CD4-positive, CD25-positive, alpha-beta regulatory T cell (primary cell): ENCODE measurements at regions not wholly inside any gene's neighbourhood (a gene's known extent, or its start where the extent isn't known, plus 50 kb on each side); places are given as distances from the start of the nearest gene placed in this dataset.

Experiments used
- ATAC-seq, 2 donors: fragments of 150-1000 bp; cut with Tn5 transposase; one replicate each; pipeline ENCODE4 v1.10.0; 2021; ENCODE audit warnings: low read depth in 2 of 2, moderate number of reproducible peaks in 2 of 2, moderate library complexity in 1 of 2
- DNase-seq, 3 donors: peaks; one replicate each; pipeline versions ENCODE4 v3.0.0 to v3.0.0-alpha.2; 2012 to 2022; ENCODE audit warnings: mixed read lengths in 1 of 3
- H3K27ac ChIP-seq: one replicate; pipeline ENCODE4 v1.7.0; 2013; ENCODE audit warnings: mild to moderate bottlenecking, low read length; ENCODE audit not compliant: insufficient read depth, poor library complexity, severe bottlenecking
- H3K27me3 ChIP-seq: one replicate; pipeline ENCODE4 v1.7.0; 2013; ENCODE audit warnings: low read length; ENCODE audit not compliant: control insufficient read depth, insufficient read depth
- H3K36me3 ChIP-seq: one replicate; pipeline ENCODE4 v1.7.0; 2013; ENCODE audit warnings: mild to moderate bottlenecking, low read length, moderate library complexity; ENCODE audit not compliant: control insufficient read depth, insufficient read depth
- H3K4me1 ChIP-seq: 2 replicates; pipeline ENCODE4 v1.7.0; 2013; ENCODE audit warnings: mild to moderate bottlenecking, low read length; ENCODE audit not compliant: insufficient read depth, control insufficient read depth, poor library complexity, severe bottlenecking
- H3K4me3 ChIP-seq: one replicate; pipeline ENCODE4 v1.7.0; 2013; ENCODE audit warnings: low read depth, mild to moderate bottlenecking, low read length, moderate library complexity
- H3K9me3 ChIP-seq, 2 experiments: 1 replicate in 1 of 2; 2 replicates in 1 of 2; pipeline ENCODE4 v1.7.0; 2013; ENCODE audit warnings: low read length in 2 of 2, mild to moderate bottlenecking in 1 of 2, moderate library complexity in 1 of 2; ENCODE audit not compliant: control insufficient read depth in 2 of 2
- H3K27ac Mint-ChIP-seq, 3 donors: one replicate each; pipeline ENCODE4 v1.8.0; 2020 to 2022; ENCODE audit warnings: mild to moderate bottlenecking in 3 of 3, mixed read lengths in 3 of 3, moderate library complexity in 2 of 3
- H3K27me3 Mint-ChIP-seq: one replicate; pipeline ENCODE4 v1.8.0; 2022; ENCODE audit warnings: mild to moderate bottlenecking, mixed read lengths
- H3K36me3 Mint-ChIP-seq: one replicate; pipeline ENCODE4 v1.8.0; 2020; ENCODE audit warnings: mixed read lengths
- H3K4me1 Mint-ChIP-seq, 4 donors: one replicate each; pipeline ENCODE4 v1.8.0; 2020 to 2022; ENCODE audit warnings: mixed read lengths in 4 of 4, mild to moderate bottlenecking in 1 of 4
- H3K4me3 Mint-ChIP-seq, 4 donors: one replicate each; pipeline ENCODE4 v1.8.0; 2020 to 2022; ENCODE audit warnings: mild to moderate bottlenecking in 4 of 4, mixed read lengths in 4 of 4, moderate library complexity in 3 of 4
- H3K9me3 Mint-ChIP-seq, 7 donors: one replicate each; pipeline ENCODE4 v1.8.0; 2020 to 2022; ENCODE audit warnings: mixed read lengths in 7 of 7, mild to moderate bottlenecking in 3 of 7, moderate library complexity in 2 of 7

GRCh38 chr20:10758446-10758845 is 84.6 kb upstream of the JAG1 start:
- ATAC-seq (no peak), DNase-seq (no peak)
- no peak overlapping the region for H3K4me3 ChIP-seq
- H3K4me1 ChIP-seq = no peaks in the 10 kb centered on the region
- no peaks in the 10 kb centered on the region for H3K27me3 Mint-ChIP-seq
- no peaks in the 10 kb centered on the region for H3K4me1 Mint-ChIP-seq
- H3K27ac Mint-ChIP-seq = no peak overlapping the region
- H3K27me3 ChIP-seq = no peaks in the 10 kb centered on the region
- H3K9me3 Mint-ChIP-seq = peaks cover 0 to 3% (median 0%) of the 10 kb centered on the region in 7 donors
- no peaks in the 10 kb centered on the region for H3K36me3 ChIP-seq
- no peak overlapping the region for H3K27ac ChIP-seq
- no peaks in the 10 kb centered on the region for H3K36me3 Mint-ChIP-seq
- no peak overlapping the region for H3K4me3 Mint-ChIP-seq
- H3K9me3 ChIP-seq = no peaks in the 10 kb centered on the region

- no peaks in the 10 kb centered on the region for H3K9me3 ChIP-seq
- H3K4me1 ChIP-seq = no peaks in the 10 kb centered on the region
- ATAC-seq (no peak), DNase-seq (no peak)
- H3K27me3 ChIP-seq = no peaks in the 10 kb centered on the region
- no peaks in the 10 kb centered on the region for H3K36me3 ChIP-seq
- no peaks in the 10 kb centered on the region for H3K4me1 Mint-ChIP-seq
- H3K36me3 Mint-ChIP-seq = no peaks in the 10 kb centered on the region
- H3K9me3 Mint-ChIP-seq = peaks cover 0 to 3% (median 0%) of the 10 kb centered on the region in 7 donors
- no peak overlapping the region for H3K27ac ChIP-seq
- H3K27me3 Mint-ChIP-seq = no peaks in the 10 kb centered on the region
- H3K4me3 Mint-ChIP-seq = no peak overlapping the region
- no peak overlapping the region for H3K4me3 ChIP-seq
- no peak overlapping the region for H3K27ac Mint-ChIP-seq
Observed at GRCh38 chr20:10761232-10761631, 87.4 kb upstream of the JAG1 start.

DNA sequence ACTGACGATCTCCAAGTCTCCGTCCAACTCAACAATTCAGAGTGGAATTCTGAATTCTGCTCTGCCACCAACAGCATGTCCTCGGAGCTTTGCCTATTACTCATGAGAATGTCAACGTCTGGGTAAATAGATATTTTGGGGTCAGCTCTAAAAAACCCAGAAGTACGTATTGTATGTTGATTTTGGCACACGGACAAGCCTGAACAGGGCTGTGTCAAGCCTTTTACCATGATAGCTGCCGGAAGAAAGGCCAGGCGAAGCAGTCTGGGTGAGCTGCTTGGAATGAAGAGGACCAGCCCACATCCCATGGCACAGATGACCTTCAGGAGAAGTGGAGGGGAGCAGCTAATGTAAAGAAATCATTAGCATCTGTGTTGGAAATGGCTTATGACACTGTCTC is 88.0 kb upstream of the JAG1 start:
- no peaks in the 10 kb centered on the region for H3K27me3 Mint-ChIP-seq
- no peak overlapping the region for H3K27ac ChIP-seq
- ATAC-seq (no peak), DNase-seq (no peak)
- H3K4me1 Mint-ChIP-seq = no peaks in the 10 kb centered on the region
- H3K4me3 ChIP-seq = no peak overlapping the region
- no peaks in the 10 kb centered on the region for H3K9me3 ChIP-seq
- H3K4me1 ChIP-seq = no peaks in the 10 kb centered on the region
- no peaks in the 10 kb centered on the region for H3K36me3 ChIP-seq
- H3K27me3 ChIP-seq = no peaks in the 10 kb centered on the region
- H3K4me3 Mint-ChIP-seq = no peak overlapping the region
- H3K36me3 Mint-ChIP-seq = no peaks in the 10 kb centered on the region
- peaks cover 0 to 1% (median 0%) of the 10 kb centered on the region in 7 donors for H3K9me3 Mint-ChIP-seq
- no peak overlapping the region for H3K27ac Mint-ChIP-seq

DNA sequence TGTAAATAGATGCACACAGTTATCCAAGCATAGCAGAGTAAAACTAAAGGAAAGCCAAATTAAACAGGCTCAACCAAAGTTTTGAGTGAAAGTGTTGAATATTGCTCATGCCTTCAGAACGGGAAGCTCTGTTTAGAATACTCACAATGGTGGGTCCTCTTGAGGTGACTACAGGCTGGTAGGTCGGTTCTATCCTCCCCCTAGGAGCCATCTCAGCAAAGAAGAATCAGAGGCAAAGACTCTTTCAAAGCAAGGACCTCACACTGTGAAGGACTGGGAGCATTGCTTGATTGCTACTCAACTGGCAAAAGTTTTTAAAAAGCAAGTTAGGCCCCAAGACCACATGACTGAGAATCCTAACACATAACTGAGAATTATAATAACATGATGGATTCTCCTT is 88.4 kb upstream of the JAG1 start:
- Histone ChIP-seq H3K9me3 (no peaks in the 10 kb centered on the region), H3K4me3 (no peak overlapping the region), H3K27me3 (no peaks in the 10 kb centered on the region), H3K27ac (no peak overlapping the region), H3K36me3 (no peaks in the 10 kb centered on the region), H3K4me1 (no peaks in the 10 kb centered on the region)
- no peak overlapping the region for H3K4me3 Mint-ChIP-seq
- peaks cover 0 to 1% (median 0%) of the 10 kb centered on the region in 7 donors for H3K9me3 Mint-ChIP-seq
- ATAC-seq = no peak
- H3K36me3 Mint-ChIP-seq = no peaks in the 10 kb centered on the region
- H3K4me1 Mint-ChIP-seq = no peaks in the 10 kb centered on the region
- no peak for DNase-seq
- H3K27ac Mint-ChIP-seq = no peak overlapping the region
- no peaks in the 10 kb centered on the region for H3K27me3 Mint-ChIP-seq

GRCh38 chr20:10763112-10763511 is 89.3 kb upstream of the JAG1 start:
- Mint-ChIP-seq H3K9me3 (peaks cover 0 to 1% (median 0%) of the 10 kb centered on the region in 7 donors), H3K4me1 (no peaks in the 10 kb centered on the region), H3K4me3 (no peak overlapping the region), H3K27ac (no peak overlapping the region), H3K27me3 (no peaks in the 10 kb centered on the region), H3K36me3 (no peaks in the 10 kb centered on the region)
- H3K4me3 ChIP-seq = no peak overlapping the region
- H3K27me3 ChIP-seq = no peaks in the 10 kb centered on the region
- no peaks in the 10 kb centered on the region for H3K4me1 ChIP-seq
- no peaks in the 10 kb centered on the region for H3K36me3 ChIP-seq
- no peak overlapping the region for H3K27ac ChIP-seq
- no peaks in the 10 kb centered on the region for H3K9me3 ChIP-seq
- DNase-seq = no peak
- no peak for ATAC-seq

- Histone ChIP-seq H3K9me3 (no peaks in the 10 kb centered on the region), H3K36me3 (no peaks in the 10 kb centered on the region), H3K4me3 (no peak overlapping the region), H3K27me3 (no peaks in the 10 kb centered on the region), H3K4me1 (no peaks in the 10 kb centered on the region), H3K27ac (no peak overlapping the region)
- H3K4me1 Mint-ChIP-seq = no peaks in the 10 kb centered on the region
- no peak for ATAC-seq
- H3K27me3 Mint-ChIP-seq = no peaks in the 10 kb centered on the region
- H3K36me3 Mint-ChIP-seq = no peaks in the 10 kb centered on the region
- DNase-seq = no peak
- H3K27ac Mint-ChIP-seq = no peak overlapping the region
- peaks cover 0 to 9% (median 1%) of the 10 kb centered on the region in 7 donors for H3K9me3 Mint-ChIP-seq
- H3K4me3 Mint-ChIP-seq = no peak overlapping the region
Observed at GRCh38 chr20:10769700-10770099, 95.9 kb upstream of the JAG1 start.

DNA sequence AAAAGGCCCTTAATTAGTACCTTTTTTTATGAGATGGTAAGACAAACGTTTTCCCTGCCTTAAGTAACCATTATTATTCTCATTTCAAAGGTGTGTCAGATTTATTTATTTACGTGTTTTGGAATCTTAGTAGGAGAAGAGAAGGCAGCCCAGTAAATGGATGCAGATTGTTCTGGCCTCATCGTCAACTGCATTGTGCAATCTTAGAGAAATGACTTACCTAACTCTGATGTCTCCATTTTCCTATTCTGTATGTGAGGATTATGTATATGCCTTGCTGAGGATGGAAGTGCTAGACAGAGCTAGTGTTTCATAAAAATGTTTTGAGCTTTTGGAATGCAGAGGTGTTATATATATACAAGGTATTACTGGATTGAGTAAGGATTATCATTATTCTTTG is 97.0 kb upstream of the JAG1 start:
- ATAC-seq = no peak
- no peak overlapping the region for H3K27ac ChIP-seq
- no peak overlapping the region for H3K4me3 Mint-ChIP-seq

DNA sequence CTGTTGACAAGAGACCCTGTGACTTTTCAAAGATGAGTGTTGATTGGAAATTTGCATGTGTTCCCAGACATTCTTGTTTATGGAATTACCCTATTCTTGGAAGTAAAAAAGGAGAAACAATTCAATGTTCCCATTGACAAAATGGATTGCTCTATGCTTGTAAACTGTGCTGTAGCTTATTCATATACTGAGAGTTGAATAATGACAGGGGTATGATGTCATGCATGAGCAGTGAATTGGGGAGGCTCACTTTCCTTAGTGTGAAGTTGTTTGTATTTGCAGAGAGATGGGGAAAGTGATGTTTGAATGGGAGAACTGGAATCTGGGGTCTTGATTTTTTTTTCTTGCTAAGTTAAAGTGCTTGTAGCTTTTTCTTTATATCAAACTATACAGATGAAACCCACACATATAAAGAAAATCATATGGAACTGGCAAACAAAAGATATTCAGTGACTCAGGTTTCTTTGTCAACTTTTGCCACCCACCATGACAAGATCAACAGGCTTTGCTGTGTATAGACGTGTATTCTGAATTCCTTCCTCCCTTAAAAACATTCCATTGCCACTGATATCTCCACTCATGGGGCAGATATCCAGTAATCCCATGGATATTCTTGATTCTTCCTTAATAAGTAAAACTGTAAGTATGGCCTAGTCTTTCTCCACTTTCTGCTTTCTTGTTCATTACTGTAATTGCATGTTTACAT is 97.8 kb upstream of the JAG1 start:
- Histone ChIP-seq H3K27ac (no peak overlapping the region), H3K27me3 (no peaks in the 10 kb centered on the region), H3K9me3 (no peaks in the 10 kb centered on the region), H3K4me3 (no peak overlapping the region), H3K4me1 (no peaks in the 10 kb centered on the region), H3K36me3 (no peaks in the 10 kb centered on the region)
- Mint-ChIP-seq H3K27me3 (no peaks in the 10 kb centered on the region), H3K4me1 (no peaks in the 10 kb centered on the region), H3K4me3 (no peak overlapping the region), H3K27ac (no peak overlapping the region), H3K9me3 (peaks cover 0 to 9% (median 1%) of the 10 kb centered on the region in 7 donors), H3K36me3 (no peaks in the 10 kb centered on the region)
- no peak for ATAC-seq
- no peak for DNase-seq

More for the DNA sequence above, 97.0 kb upstream of the JAG1 start:
- no peaks in the 10 kb centered on the region for H3K9me3 ChIP-seq
- H3K27me3 ChIP-seq = no peaks in the 10 kb centered on the region
- Mint-ChIP-seq H3K9me3 (peaks cover 0 to 9% (median 1%) of the 10 kb centered on the region in 7 donors), H3K36me3 (no peaks in the 10 kb centered on the region), H3K27ac (no peak overlapping the region), H3K27me3 (no peaks in the 10 kb centered on the region), H3K4me1 (no peaks in the 10 kb centered on the region)
- no peak overlapping the region for H3K4me3 ChIP-seq
- no peaks in the 10 kb centered on the region for H3K36me3 ChIP-seq
- DNase-seq = no peak
- no peaks in the 10 kb centered on the region for H3K4me1 ChIP-seq
